Left lung (tissue), 4 donors: ENCODE measurements at regions not wholly inside any gene's neighbourhood (a gene's known extent, or its start where the extent isn't known, plus 50 kb on each side); places are given as distances from the start of the nearest gene placed in this dataset.
A peak's percentile ranks its signal among the peaks of the same experiment; 100 is the strongest.

Experiments used
- ATAC-seq: fragments of 200-7000 bp; cut with Tn5 transposase; one replicate; pipeline ENCODE4 v1.9.1; 2020; ENCODE audit warnings: moderate library complexity
- DNase-seq, 4 donors: peaks; one replicate each; pipeline ENCODE4 v3.0.0-alpha.2; 2013 to 2020
- H3K27ac ChIP-seq, 2 donors: fragments of 200-600 bp; sonication (generic) in 1 of 2; one replicate each; pipeline versions ENCODE4 v1.5.0 to v1.8.0; 2020 to 2021
- H3K27me3 ChIP-seq, 2 donors: fragments of 200-600 bp; sonication (generic) in 1 of 2; one replicate each; pipeline versions ENCODE4 v1.5.0 to v1.8.0; 2020 to 2021
- H3K36me3 ChIP-seq, 2 donors: fragments of 200-600 bp; sonication (generic) in 1 of 2; one replicate each; pipeline versions ENCODE4 v1.5.0 to v1.8.0; 2020 to 2021
- H3K4me1 ChIP-seq, 2 donors: fragments of 200-600 bp; one replicate each; pipeline ENCODE4 v1.8.0; 2021
- H3K4me3 ChIP-seq, 2 donors: fragments of 200-600 bp; sonication (generic) in 1 of 2; one replicate each; pipeline versions ENCODE4 v1.5.0 to v1.8.0; 2020 to 2021; ENCODE audit warnings: mild to moderate bottlenecking in 1 of 2
- H3K9me3 ChIP-seq, 2 donors: fragments of 200-600 bp; sonication (generic) in 1 of 2; one replicate each; pipeline versions ENCODE4 v1.5.0 to v1.8.0; 2020 to 2021
- CTCF ChIP-seq, 2 donors: fragments of 200-600 bp; sonication (generic) in 1 of 2; IDR thresholded peaks; one replicate each; pipeline versions ENCODE4 v1.5.0 to v1.8.0; 2021; ENCODE audit warnings: antibody characterized with exemption in 2 of 2
- intact Hi-C, 2 donors: fragments of 100-400 bp; cut with DNase I; formaldehyde crosslinking; loops; one replicate each; pipeline versions ENCODE4 v1.11.2 to v1.14.2; 2022
- donor health status: DM: no; HTN: yes; CAD: no.
- donor health status: DM: no; HTN: no; CAD: no.

GRCh38 chr5:75952963-75953362 lies 130.2 kb upstream of the SV2C start:
- DNase-seq (no peak), ATAC-seq (no peak)
- H3K4me3 ChIP-seq = no peak overlapping the region
- no peak for TF ChIP-seq CTCF (IDR thresholded peaks at IDR 0.05)
- no peaks in the 10 kb centered on the region for H3K36me3 ChIP-seq
- H3K27me3 ChIP-seq = no peaks in the 10 kb centered on the region
- no peak overlapping the region for H3K27ac ChIP-seq
- intact Hi-C loops = no loop called here
- H3K9me3 ChIP-seq = peaks cover 0 to 9% of the 10 kb centered on the region in 2 donors
- no peaks in the 10 kb centered on the region for H3K4me1 ChIP-seq

GRCh38 chr5:75952291-75952690 lies 130.9 kb upstream of the SV2C start:
- DNase-seq (no peak), ATAC-seq (no peak)
- H3K4me1 ChIP-seq = no peaks in the 10 kb centered on the region
- H3K27me3 ChIP-seq = no peaks in the 10 kb centered on the region
- TF ChIP-seq CTCF (IDR thresholded peaks at IDR 0.05) = no peak
- peaks cover 0 to 7% of the 10 kb centered on the region in 2 donors for H3K9me3 ChIP-seq
- H3K36me3 ChIP-seq = no peaks in the 10 kb centered on the region
- no peak overlapping the region for H3K27ac ChIP-seq
- intact Hi-C loops = no loop called here
- H3K4me3 ChIP-seq = no peak overlapping the region

- no peak for DNase-seq
- Histone ChIP-seq H3K27ac (no peak overlapping the region), H3K4me1 (no peaks in the 10 kb centered on the region), H3K4me3 (no peak overlapping the region), H3K27me3 (no peaks in the 10 kb centered on the region), H3K36me3 (no peaks in the 10 kb centered on the region), H3K9me3 (peaks cover 0 to 7% of the 10 kb centered on the region in 2 donors)
- no peak for ATAC-seq
- intact Hi-C loops = no loop called here
- TF ChIP-seq CTCF (IDR thresholded peaks at IDR 0.05) = no peak
Observed at GRCh38 chr5:75951716-75952115, 131.5 kb upstream of the SV2C start.

- Histone ChIP-seq H3K4me3 (no peak overlapping the region), H3K9me3 (peaks cover 0 to 7% of the 10 kb centered on the region in 2 donors), H3K27ac (no peak overlapping the region), H3K36me3 (no peaks in the 10 kb centered on the region), H3K27me3 (no peaks in the 10 kb centered on the region), H3K4me1 (no peaks in the 10 kb centered on the region)
- ATAC-seq (no peak), DNase-seq (peak in 2 of 4 donors; percentile 11 to 22)
- TF ChIP-seq CTCF (IDR thresholded peaks at IDR 0.05) = no peak
- intact Hi-C loops = no loop called here
Observed at GRCh38 chr5:75951158-75951557, 132.0 kb upstream of the SV2C start.

GRCh38 chr5:75948438-75948837 lies 134.7 kb upstream of the SV2C start:
- Histone ChIP-seq H3K36me3 (no peaks in the 10 kb centered on the region), H3K9me3 (peaks cover 0 to 19% of the 10 kb centered on the region in 2 donors), H3K27me3 (no peaks in the 10 kb centered on the region), H3K27ac (no peak overlapping the region), H3K4me3 (no peak overlapping the region), H3K4me1 (no peaks in the 10 kb centered on the region)
- intact Hi-C loops = no loop called here
- no peak for TF ChIP-seq CTCF (IDR thresholded peaks at IDR 0.05)
- ATAC-seq = no peak
- no peak for DNase-seq
